ENCODE measurements at regions not wholly inside any gene's neighbourhood (a gene's known extent, or its start where the extent isn't known, plus 50 kb on each side); places are given as distances from the start of the nearest gene placed in this dataset.

DNA sequence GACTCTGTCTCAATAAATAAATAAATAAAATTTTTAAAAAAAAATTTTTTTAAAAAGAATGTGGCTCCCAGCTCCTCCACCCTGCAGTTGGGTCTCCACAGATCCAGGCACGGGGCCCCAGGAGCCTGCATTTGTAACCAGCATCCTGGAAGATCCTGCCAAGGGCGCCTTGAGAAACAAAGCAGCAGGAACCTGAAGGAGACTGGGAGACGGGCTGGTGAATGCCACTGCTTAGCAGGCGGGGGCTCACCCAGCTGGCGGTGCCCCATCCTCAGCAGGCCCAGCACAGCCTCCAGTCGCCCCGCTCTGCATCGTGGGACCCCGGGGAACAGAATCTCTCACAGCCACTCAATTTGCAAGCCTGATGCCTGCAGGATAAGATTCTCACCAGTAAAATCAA lies 187.5 kb upstream of the SALL3 start (continued):
- TF ChIP-seq NFAT5 (CRISPR knock-in tag; IDR thresholded peaks at IDR 0.05): no peak
- TF ChIP-seq ZNF256 (CRISPR knock-in tag; conservative IDR thresholded peaks at IDR 0.05): no peak
- TF ChIP-seq KLF6 (CRISPR knock-in tag; IDR thresholded peaks at IDR 0.05): no peak
- no peak for TF ChIP-seq ZNF660 (CRISPR knock-in tag; IDR thresholded peaks at IDR 0.05; ENCODE audit: borderline replicate concordance, low read depth)
- TF ChIP-seq, protein P1, sequence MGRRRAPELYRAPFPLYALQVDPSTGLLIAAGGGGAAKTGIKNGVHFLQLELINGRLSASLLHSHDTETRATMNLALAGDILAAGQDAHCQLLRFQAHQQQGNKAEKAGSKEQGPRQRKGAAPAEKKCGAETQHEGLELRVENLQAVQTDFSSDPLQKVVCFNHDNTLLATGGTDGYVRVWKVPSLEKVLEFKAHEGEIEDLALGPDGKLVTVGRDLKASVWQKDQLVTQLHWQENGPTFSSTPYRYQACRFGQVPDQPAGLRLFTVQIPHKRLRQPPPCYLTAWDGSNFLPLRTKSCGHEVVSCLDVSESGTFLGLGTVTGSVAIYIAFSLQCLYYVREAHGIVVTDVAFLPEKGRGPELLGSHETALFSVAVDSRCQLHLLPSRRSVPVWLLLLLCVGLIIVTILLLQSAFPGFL (CRISPR knock-in tag; IDR thresholded peaks at IDR 0.05): no peak
- no peak for TF ChIP-seq ZNF101 (CRISPR knock-in tag; IDR thresholded peaks at IDR 0.05; ENCODE audit: borderline replicate concordance, low read depth)
- TF ChIP-seq ETV6 (CRISPR knock-in tag; conservative IDR thresholded peaks at IDR 0.05): no peak
- TF ChIP-seq ARID3A (IDR thresholded peaks at IDR 0.05; ENCODE audit: low read depth, low read length): no peak
- TF ChIP-seq ZNF205 (CRISPR knock-in tag; IDR thresholded peaks at IDR 0.05): no peak
- no peak for TF ChIP-seq CCDC6 (CRISPR knock-in tag; IDR thresholded peaks at IDR 0.05)
- no peak for TF ChIP-seq CEBPB (IDR thresholded peaks at IDR 0.05; ENCODE audit: borderline replicate concordance, low read depth, low read length)
- TF ChIP-seq KLF9 (CRISPR knock-in tag; IDR thresholded peaks at IDR 0.05; ENCODE audit: low read depth): no peak
- TF ChIP-seq KMT2A (CRISPR knock-in tag; IDR thresholded peaks at IDR 0.05): no peak
- TF ChIP-seq ZNF7 (CRISPR knock-in tag; IDR thresholded peaks at IDR 0.05): no peak
- no peak for TF ChIP-seq ZBTB43 (CRISPR knock-in tag; conservative IDR thresholded peaks at IDR 0.05)
- TF ChIP-seq PAF1 (CRISPR knock-in tag; IDR thresholded peaks at IDR 0.05): no peak
- TF ChIP-seq NR2F6 (IDR thresholded peaks at IDR 0.05): no peak
- TF ChIP-seq NR2F6 (CRISPR knock-in tag; IDR thresholded peaks at IDR 0.05): no peak

All from HepG2 (cell line).